Glutamatergic neuron (in vitro differentiated cells): ENCODE measurements at regions not wholly inside any gene's neighbourhood (a gene's known extent, or its start where the extent isn't known, plus 50 kb on each side); places are given as distances from the start of the nearest gene placed in this dataset.

Experiments
- DNase-seq: peaks from one replicate; pipeline ENCODE4 v3.0.0; 2022
- H3K27ac Mint-ChIP-seq: one replicate; pipeline ENCODE4 v1.8.0; 2020; ENCODE audit warnings: mild to moderate bottlenecking, mixed read lengths, inconsistent platforms; ENCODE audit not compliant: unreplicated experiment
- H3K27me3 Mint-ChIP-seq: one replicate; pipeline ENCODE4 v1.8.0; 2020; ENCODE audit warnings: mild to moderate bottlenecking, moderate library complexity, mixed read lengths, inconsistent platforms; ENCODE audit not compliant: unreplicated experiment
- H3K36me3 Mint-ChIP-seq: one replicate; pipeline ENCODE4 v1.8.0; 2020; ENCODE audit warnings: mild to moderate bottlenecking, mixed read lengths, inconsistent platforms; ENCODE audit not compliant: unreplicated experiment
- H3K4me1 Mint-ChIP-seq: one replicate; pipeline ENCODE4 v1.8.0; 2020; ENCODE audit warnings: mild to moderate bottlenecking, low read depth, mixed read lengths, inconsistent platforms; ENCODE audit not compliant: unreplicated experiment
- H3K4me3 Mint-ChIP-seq: one replicate; pipeline ENCODE4 v1.8.0; 2020; ENCODE audit warnings: mild to moderate bottlenecking, mixed read lengths, inconsistent platforms; ENCODE audit not compliant: unreplicated experiment
- H3K9me3 Mint-ChIP-seq: one replicate; pipeline ENCODE4 v1.8.0; 2020; ENCODE audit warnings: mild to moderate bottlenecking, moderate library complexity, mixed read lengths, inconsistent platforms; ENCODE audit not compliant: unreplicated experiment
- TF ChIP-seq, protein P1 (sequence below): fragments of 200-600 bp; sonication (generic); IDR thresholded peaks from one replicate; pipeline ENCODE4 v1.5.0; 2021; ENCODE audit not compliant: partially characterized antibody, unreplicated experiment

DNA sequence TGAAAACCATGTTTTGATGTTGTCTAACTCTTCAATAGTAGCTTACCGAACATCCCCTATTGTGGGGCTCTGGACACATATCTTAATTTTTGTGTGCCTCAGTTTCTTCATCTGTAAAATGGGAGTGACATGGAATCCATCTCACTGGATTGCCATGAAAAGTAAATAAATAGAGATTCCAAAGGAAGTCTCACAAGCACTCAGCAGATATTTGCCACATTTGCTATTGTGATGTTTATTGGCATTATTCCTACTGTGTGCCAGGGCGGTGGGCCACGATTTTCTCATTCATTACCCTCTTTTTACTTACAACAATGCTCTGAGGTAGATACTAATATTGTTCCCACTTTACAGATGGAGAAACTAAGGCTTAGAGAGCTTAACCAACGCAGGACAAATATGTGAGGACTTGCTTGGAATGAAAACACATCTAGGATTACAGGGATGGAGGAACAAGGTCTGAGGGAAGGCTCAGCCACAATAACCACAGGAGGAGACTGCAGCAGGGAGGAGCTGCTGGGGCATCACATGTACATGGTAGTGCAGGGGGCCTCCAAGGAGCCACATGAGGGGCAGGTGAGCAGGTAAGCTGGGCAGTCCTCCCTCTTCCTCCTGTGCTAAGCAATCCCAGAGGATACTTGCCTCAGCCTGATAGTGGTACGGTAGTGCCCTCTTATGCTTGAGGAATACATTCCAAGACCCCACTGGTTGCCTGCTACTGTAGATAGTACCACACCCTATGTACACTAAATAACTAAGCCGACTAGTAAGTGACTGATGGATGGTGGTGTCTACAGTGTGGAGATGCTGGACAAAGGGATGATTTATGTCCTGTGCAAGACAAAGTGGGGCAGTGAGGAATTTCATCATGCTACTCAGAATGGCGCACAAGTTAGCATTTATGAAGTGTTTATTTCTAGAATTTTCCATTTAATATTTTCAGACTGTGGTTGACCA is 176.9 kb downstream of the FOXA2 start:
- no peaks in the 10 kb centered on the region for H3K4me1 Mint-ChIP-seq
- H3K27me3 Mint-ChIP-seq, result peaks cover 2% of the 10 kb centered on the region

GRCh38 chr20:22404419-22405170 is 179.8 kb downstream of the FOXA2 start:
- H3K4me3 Mint-ChIP-seq, result no peak overlapping the region
- H3K27ac Mint-ChIP-seq, result no peak overlapping the region
- H3K36me3 Mint-ChIP-seq, result no peaks in the 10 kb centered on the region
- peaks cover 2% of the 10 kb centered on the region for H3K27me3 Mint-ChIP-seq
- TF ChIP-seq, protein P1, sequence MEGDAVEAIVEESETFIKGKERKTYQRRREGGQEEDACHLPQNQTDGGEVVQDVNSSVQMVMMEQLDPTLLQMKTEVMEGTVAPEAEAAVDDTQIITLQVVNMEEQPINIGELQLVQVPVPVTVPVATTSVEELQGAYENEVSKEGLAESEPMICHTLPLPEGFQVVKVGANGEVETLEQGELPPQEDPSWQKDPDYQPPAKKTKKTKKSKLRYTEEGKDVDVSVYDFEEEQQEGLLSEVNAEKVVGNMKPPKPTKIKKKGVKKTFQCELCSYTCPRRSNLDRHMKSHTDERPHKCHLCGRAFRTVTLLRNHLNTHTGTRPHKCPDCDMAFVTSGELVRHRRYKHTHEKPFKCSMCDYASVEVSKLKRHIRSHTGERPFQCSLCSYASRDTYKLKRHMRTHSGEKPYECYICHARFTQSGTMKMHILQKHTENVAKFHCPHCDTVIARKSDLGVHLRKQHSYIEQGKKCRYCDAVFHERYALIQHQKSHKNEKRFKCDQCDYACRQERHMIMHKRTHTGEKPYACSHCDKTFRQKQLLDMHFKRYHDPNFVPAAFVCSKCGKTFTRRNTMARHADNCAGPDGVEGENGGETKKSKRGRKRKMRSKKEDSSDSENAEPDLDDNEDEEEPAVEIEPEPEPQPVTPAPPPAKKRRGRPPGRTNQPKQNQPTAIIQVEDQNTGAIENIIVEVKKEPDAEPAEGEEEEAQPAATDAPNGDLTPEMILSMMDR, result no peak
- H3K4me1 Mint-ChIP-seq, result no peaks in the 10 kb centered on the region
- no peaks in the 10 kb centered on the region for H3K9me3 Mint-ChIP-seq
- no peak for DNase-seq

More for the DNA sequence above, 176.9 kb downstream of the FOXA2 start:
- DNase-seq, result no peak
- no peak overlapping the region for H3K27ac Mint-ChIP-seq
- no peak overlapping the region for H3K4me3 Mint-ChIP-seq
- H3K9me3 Mint-ChIP-seq, result peaks cover 4% of the 10 kb centered on the region
- TF ChIP-seq, protein P1, result no peak
- no peaks in the 10 kb centered on the region for H3K36me3 Mint-ChIP-seq

- H3K27me3 Mint-ChIP-seq, result peaks cover 2% of the 10 kb centered on the region
- DNase-seq, result no peak
- H3K27ac Mint-ChIP-seq, result no peak overlapping the region
- no peaks in the 10 kb centered on the region for H3K4me1 Mint-ChIP-seq
- no peaks in the 10 kb centered on the region for H3K9me3 Mint-ChIP-seq
- H3K36me3 Mint-ChIP-seq, result no peaks in the 10 kb centered on the region
- no peak overlapping the region for H3K4me3 Mint-ChIP-seq
- TF ChIP-seq, protein P1, result no peak
Observed at GRCh38 chr20:22403632-22404361, 180.6 kb downstream of the FOXA2 start.

DNA sequence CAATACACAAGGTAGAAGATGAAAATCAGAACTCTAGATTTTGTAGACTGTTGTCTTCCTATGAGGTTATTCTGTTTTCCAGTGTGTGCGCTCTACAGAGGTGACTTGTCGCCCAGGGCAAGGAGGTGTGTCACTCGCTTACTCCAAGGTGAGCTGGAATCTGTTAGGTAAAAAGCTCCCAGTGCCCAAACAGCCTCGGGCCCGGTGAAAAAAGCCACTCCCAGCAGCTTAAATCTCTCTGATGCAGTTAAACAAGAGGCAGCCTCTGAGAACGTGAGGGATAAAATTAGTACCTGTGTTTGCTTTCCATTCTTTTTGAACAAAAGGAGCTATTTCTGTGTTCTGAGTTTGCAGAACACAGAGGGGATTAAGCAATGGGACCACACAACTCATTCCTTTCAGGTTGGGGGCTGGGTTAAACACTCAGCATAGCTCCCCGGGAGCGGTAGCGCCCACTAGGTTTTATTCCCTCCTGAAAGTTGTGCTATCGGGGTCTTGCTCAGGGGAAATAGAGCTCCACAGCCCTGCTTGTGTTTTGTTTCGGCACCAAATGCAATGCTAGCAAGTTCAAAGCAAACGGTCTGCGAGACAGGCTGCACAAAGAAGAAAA is 181.2 kb downstream of the FOXA2 start:
- no peaks in the 10 kb centered on the region for H3K4me1 Mint-ChIP-seq
- no peak for DNase-seq
- no peaks in the 10 kb centered on the region for H3K9me3 Mint-ChIP-seq
- H3K27me3 Mint-ChIP-seq, result peaks cover 2% of the 10 kb centered on the region
- H3K27ac Mint-ChIP-seq, result no peak overlapping the region
- TF ChIP-seq, protein P1, result no peak
- H3K36me3 Mint-ChIP-seq, result no peaks in the 10 kb centered on the region
- H3K4me3 Mint-ChIP-seq, result no peak overlapping the region
